ENCODE measurements at regions not wholly inside any gene's neighbourhood (a gene's known extent, or its start where the extent isn't known, plus 50 kb on each side); places are given as distances from the start of the nearest gene placed in this dataset.

GRCh38 chr2:133952896-133953295 is 301.0 kb upstream of the MGAT5 start:
- DNase-seq: no peak

- no peak for DNase-seq
These were observed 300.3 kb upstream of the MGAT5 start for GRCh38 chr2:133953524-133953923.

GRCh38 chr2:133954636-133955035 is 299.2 kb upstream of the MGAT5 start:
- DNase-seq: no peak

- DNase-seq: no peak
These were observed 298.7 kb upstream of the MGAT5 start for GRCh38 chr2:133955169-133955568.

GRCh38 chr2:133956434-133956935 is 297.4 kb upstream of the MGAT5 start:
- DNase-seq: no peak

- DNase-seq: no peak
These were observed 296.0 kb upstream of the MGAT5 start for GRCh38 chr2:133957724-133958480.

GRCh38 chr2:133959066-133959465 is 294.8 kb upstream of the MGAT5 start:
- no peak for DNase-seq

GRCh38 chr2:133966720-133967304 is 287.1 kb upstream of the MGAT5 start:
- no peak for DNase-seq

GRCh38 chr2:133967326-133967725 is 286.5 kb upstream of the MGAT5 start:
- DNase-seq: no peak

- DNase-seq: no peak
These were observed 285.4 kb upstream of the MGAT5 start for GRCh38 chr2:133968446-133968845.

GRCh38 chr2:133970641-133971040 is 283.2 kb upstream of the MGAT5 start:
- no peak for DNase-seq

GRCh38 chr2:133972297-133972696 is 281.6 kb upstream of the MGAT5 start:
- no peak for DNase-seq

- no peak for DNase-seq
These were observed 281.1 kb upstream of the MGAT5 start for GRCh38 chr2:133972786-133973185.

- no peak for DNase-seq
These were observed 279.5 kb upstream of the MGAT5 start for GRCh38 chr2:133974353-133974752.

GRCh38 chr2:133975135-133975534 is 278.7 kb upstream of the MGAT5 start:
- DNase-seq: no peak

- DNase-seq: no peak
These were observed 278.0 kb upstream of the MGAT5 start for GRCh38 chr2:133975676-133976428.

- no peak for DNase-seq
These were observed 277.2 kb upstream of the MGAT5 start for GRCh38 chr2:133976659-133977058.

GRCh38 chr2:133977405-133977804 is 276.5 kb upstream of the MGAT5 start:
- no peak for DNase-seq

- DNase-seq: no peak
These were observed 271.6 kb upstream of the MGAT5 start for GRCh38 chr2:133982256-133982655.

GRCh38 chr2:133985563-133985962 is 268.3 kb upstream of the MGAT5 start:
- no peak for DNase-seq

GRCh38 chr2:133986081-133986837 is 267.6 kb upstream of the MGAT5 start:
- no peak for DNase-seq

- DNase-seq: no peak
These were observed 266.7 kb upstream of the MGAT5 start for GRCh38 chr2:133986881-133987795.

All from CD4-positive, alpha-beta T cell treated with Interleukin-21 for 1 hour (primary cell).